Heart right ventricle (tissue), 16 donors: ENCODE measurements at regions not wholly inside any gene's neighbourhood (a gene's known extent, or its start where the extent isn't known, plus 50 kb on each side); places are given as distances from the start of the nearest gene placed in this dataset.

ENCODE experiments used
- ATAC-seq, 8 donors: fragments of 200-7000 bp; cut with Tn5 transposase; one replicate each; pipeline ENCODE4 v1.9.1; 2020; ENCODE audit warnings: mild to moderate bottlenecking in 8 of 8, moderate library complexity in 8 of 8, moderate number of reproducible peaks in 1 of 8
- DNase-seq, 2 donors: peaks; one replicate each; pipeline ENCODE4 v3.0.0-alpha.2; 2020
- H3K27ac ChIP-seq, 10 donors: fragments of 200-600 bp; sonication (generic) in 2 of 10; one replicate each; pipeline versions ENCODE4 v1.5.0 to v1.8.0; 2020 to 2022; ENCODE audit warnings: mild to moderate bottlenecking in 3 of 10
- H3K27me3 ChIP-seq, 7 donors: fragments of 200-600 bp; one replicate each; pipeline ENCODE4 v1.8.0; 2021 to 2022; ENCODE audit warnings: mild to moderate bottlenecking in 2 of 7
- H3K36me3 ChIP-seq, 9 donors: fragments of 200-600 bp; sonication (generic) in 1 of 9; one replicate each; pipeline versions ENCODE4 v1.5.0 to v1.8.0; 2020 to 2022; ENCODE audit warnings: mild to moderate bottlenecking in 2 of 9
- H3K4me1 ChIP-seq, 9 donors: fragments of 200-600 bp; sonication (generic) in 1 of 9; one replicate each; pipeline versions ENCODE4 v1.5.0 to v1.8.0; 2020 to 2022; ENCODE audit warnings: mild to moderate bottlenecking in 4 of 9
- H3K4me3 ChIP-seq, 10 donors: fragments of 200-600 bp; sonication (generic) in 2 of 10; one replicate each; pipeline versions ENCODE4 v1.5.0 to v1.8.0; 2020 to 2022; ENCODE audit warnings: mild to moderate bottlenecking in 7 of 10, moderate library complexity in 2 of 10
- H3K9me3 ChIP-seq, 11 donors: fragments of 200-600 bp in 10 of 11; sonication (generic) in 2 of 11; one replicate each; pipeline versions ENCODE4 v1.5.0 to v1.8.0; 2013 to 2022; ENCODE audit warnings: mild to moderate bottlenecking in 2 of 11, control low read depth in 1 of 11, moderate library complexity in 1 of 11
- WGBS, 2 donors: extraction: QIAGEN DNeasy Blood & Tissue Kit; methylation state at CpG; one replicate each; pipeline ENCODE4 v1.1.7; 2013; ENCODE audit warnings: inconsistent platforms in 1 of 2; 5-methylcytosine and 5-hydroxymethylcytosine counted together
- intact Hi-C, 10 donors: fragments of 100-400 bp; cut with DNase I; formaldehyde crosslinking; loops; one replicate each; pipeline versions ENCODE4 v1.11.1 to v1.14.2; 2022
- TF ChIP-seq, protein P1 (sequence below), 9 donors: fragments of 200-600 bp; sonication (generic) in 2 of 9; IDR thresholded peaks; one replicate each; pipeline versions ENCODE4 v1.5.0 to v1.8.0; 2021 to 2022; ENCODE audit warnings: antibody characterized with exemption in 9 of 9, mild to moderate bottlenecking in 5 of 9, moderate library complexity in 1 of 9
- donor health status: Arrhythmogenic right ventricular cardiomyopathy.
- donor health status: ischemic (EF 13 %, LVEDD 7.1; RV severe dilation, severe dysfunction).
- donor health status: healthy with polysubstance abuse.
- donor health status: DM: no; HTN: yes; CAD: no.
- donor health status: DM: no; HTN: no; CAD: no.
- donor health status: ischemic (EF 25% LVEDD 6.9; RV normal size, moderate dysfunction).
- donor health status: ischemic (EF 25% LVEDD 5.7; RV mildly dilated, moderate dysfunction).
- donor health status: healthy.
- donor health status: DM: yes; HTN: yes; CAD: no.
- donor health status: Ischemic cardiomyopathy.
- donor health status: ischemic (EF 35%, LVEDD 5.7; RV mildly dilated, moderate dysfunction).
- donor health status: nonischemic (EF 11% LVEDD 7.7; RV severe dilation, severe dysfunction).
- donor health status: DM: yes; HTN: yes; CAD: no.
- donor health status: PGD.
- donor health status: ischemic (EF 29% LVEDD 5.4; RV normal size, mild dysfunction).
- donor health status: nonischemic (EF 23%, LVEDD 6.1; RV moderate dilation, normal function).

GRCh38 chr2:871926-872680 lies 78.5 kb upstream of the SNTG2 start:
- no peaks in the 10 kb centered on the region for H3K36me3 ChIP-seq
- peaks cover 0 to 48% (median 37%) of the 10 kb centered on the region in 7 donors for H3K27me3 ChIP-seq
- H3K27ac ChIP-seq: no peak overlapping the region
- no peaks in the 10 kb centered on the region for H3K9me3 ChIP-seq
- no peak overlapping the region for H3K4me3 ChIP-seq
- intact Hi-C loops: no loop called here
- no peaks in the 10 kb centered on the region for H3K4me1 ChIP-seq
- DNase-seq (no peak), ATAC-seq (no peak)
- TF ChIP-seq, protein P1, sequence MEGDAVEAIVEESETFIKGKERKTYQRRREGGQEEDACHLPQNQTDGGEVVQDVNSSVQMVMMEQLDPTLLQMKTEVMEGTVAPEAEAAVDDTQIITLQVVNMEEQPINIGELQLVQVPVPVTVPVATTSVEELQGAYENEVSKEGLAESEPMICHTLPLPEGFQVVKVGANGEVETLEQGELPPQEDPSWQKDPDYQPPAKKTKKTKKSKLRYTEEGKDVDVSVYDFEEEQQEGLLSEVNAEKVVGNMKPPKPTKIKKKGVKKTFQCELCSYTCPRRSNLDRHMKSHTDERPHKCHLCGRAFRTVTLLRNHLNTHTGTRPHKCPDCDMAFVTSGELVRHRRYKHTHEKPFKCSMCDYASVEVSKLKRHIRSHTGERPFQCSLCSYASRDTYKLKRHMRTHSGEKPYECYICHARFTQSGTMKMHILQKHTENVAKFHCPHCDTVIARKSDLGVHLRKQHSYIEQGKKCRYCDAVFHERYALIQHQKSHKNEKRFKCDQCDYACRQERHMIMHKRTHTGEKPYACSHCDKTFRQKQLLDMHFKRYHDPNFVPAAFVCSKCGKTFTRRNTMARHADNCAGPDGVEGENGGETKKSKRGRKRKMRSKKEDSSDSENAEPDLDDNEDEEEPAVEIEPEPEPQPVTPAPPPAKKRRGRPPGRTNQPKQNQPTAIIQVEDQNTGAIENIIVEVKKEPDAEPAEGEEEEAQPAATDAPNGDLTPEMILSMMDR (IDR thresholded peaks at IDR 0.05): no peak
- 79 to 82% methylated on average over 19 of the region's 19 CpGs for WGBS, 2 donors

DNA sequence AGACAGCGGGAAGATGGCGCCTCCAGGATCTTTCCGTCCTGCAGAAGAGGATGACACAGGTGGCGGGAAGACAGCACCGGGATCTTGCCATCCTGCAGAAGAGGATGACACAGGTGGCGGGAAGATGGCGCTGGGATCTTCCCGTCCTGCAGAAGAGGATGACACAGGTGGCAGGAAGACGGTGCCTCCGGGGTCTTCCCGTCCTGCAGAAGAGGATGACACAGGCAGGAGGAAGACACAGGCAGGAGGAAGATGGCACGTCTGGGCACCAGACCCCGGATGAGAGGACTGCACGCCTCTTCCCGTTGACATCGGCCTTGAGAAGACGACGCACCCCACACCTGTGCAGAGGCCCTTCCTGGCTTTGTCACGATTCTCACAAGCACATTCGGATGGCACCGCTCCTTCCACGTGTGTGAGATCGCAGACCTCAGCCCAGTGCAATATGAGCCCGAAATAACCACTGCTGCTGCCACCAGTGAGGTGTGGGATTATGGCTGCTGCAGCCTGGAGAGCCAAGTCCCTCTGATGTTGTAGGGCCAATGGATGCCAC lies 79.4 kb upstream of the SNTG2 start:
- intact Hi-C loops: no loop called here
- Histone ChIP-seq H3K27me3 (peaks cover 0 to 54% (median 41%) of the 10 kb centered on the region in 7 donors), H3K4me3 (no peak overlapping the region), H3K4me1 (no peaks in the 10 kb centered on the region), H3K27ac (no peak overlapping the region), H3K36me3 (no peaks in the 10 kb centered on the region), H3K9me3 (no peaks in the 10 kb centered on the region)
- DNase-seq (no peak), ATAC-seq (no peak)
- TF ChIP-seq, protein P1 (IDR thresholded peaks at IDR 0.05): no peak
- WGBS, 2 donors: 83 to 87% methylated on average over 24 of the region's 24 CpGs

GRCh38 chr2:870426-870825 lies 80.2 kb upstream of the SNTG2 start:
- TF ChIP-seq, protein P1 (IDR thresholded peaks at IDR 0.05): no peak
- no peak for ATAC-seq
- Histone ChIP-seq H3K27me3 (peaks cover 0 to 55% (median 39%) of the 10 kb centered on the region in 7 donors), H3K9me3 (no peaks in the 10 kb centered on the region), H3K27ac (no peak overlapping the region), H3K36me3 (no peaks in the 10 kb centered on the region), H3K4me1 (no peaks in the 10 kb centered on the region), H3K4me3 (no peak overlapping the region)
- WGBS, 2 donors: 87% methylated on average over 8 of the region's 8 CpGs
- no peak for DNase-seq
- intact Hi-C loops: no loop called here

GRCh38 chr2:869894-870293 lies 80.8 kb upstream of the SNTG2 start:
- Histone ChIP-seq H3K27ac (no peak overlapping the region), H3K27me3 (peaks cover 0 to 55% (median 38%) of the 10 kb centered on the region in 7 donors), H3K9me3 (no peaks in the 10 kb centered on the region), H3K36me3 (no peaks in the 10 kb centered on the region), H3K4me3 (no peak overlapping the region), H3K4me1 (no peaks in the 10 kb centered on the region)
- ATAC-seq (no peak), DNase-seq (no peak)
- intact Hi-C loops: no loop called here
- TF ChIP-seq, protein P1 (IDR thresholded peaks at IDR 0.05): no peak
- WGBS, 2 donors: 72 to 74% methylated on average over 1 of the region's 1 CpG
